Inflammatory macrophage treated with lipopolysaccharide for 1 hour (primary cell): ENCODE measurements at regions not wholly inside any gene's neighbourhood (a gene's known extent, or its start where the extent isn't known, plus 50 kb on each side); places are given as distances from the start of the nearest gene placed in this dataset.
A peak's percentile ranks its signal among the peaks of the same experiment; 100 is the strongest.
"Not testable (repeated sequence)": the region's sequence is repeated elsewhere in the genome, so short reads cannot be mapped to it uniquely, and the experiment has no call there.

Experiments
- DNase-seq, 2 donors: peaks; one replicate each; pipeline ENCODE4 v3.0.0-alpha.2; 2020 to 2022

GRCh38 chr12:46546634-46547273, 174.2 kb upstream of the SLC38A2 start:
- peak; percentile 57 to 61 for DNase-seq

GRCh38 chr12:46543378-46543795, 170.8 kb upstream of the SLC38A2 start:
- DNase-seq = not testable (repeated sequence)

- no peak for DNase-seq
Observed at GRCh38 chr12:46538976-46539375, 166.4 kb upstream of the SLC38A2 start.

- no peak for DNase-seq
Observed at GRCh38 chr12:46537387-46537955, 164.9 kb upstream of the SLC38A2 start.

GRCh38 chr12:46536316-46536715, 163.7 kb upstream of the SLC38A2 start:
- peak; percentile 38 to 40 for DNase-seq

GRCh38 chr12:46535907-46536306, 163.3 kb upstream of the SLC38A2 start:
- no peak for DNase-seq

GRCh38 chr12:46535376-46535775, 162.8 kb upstream of the SLC38A2 start:
- no peak for DNase-seq

GRCh38 chr12:46534327-46534840, 161.8 kb upstream of the SLC38A2 start:
- no peak for DNase-seq

- no peak for DNase-seq
Observed at GRCh38 chr12:46533723-46534122, 161.2 kb upstream of the SLC38A2 start.

GRCh38 chr12:46531804-46532203, 159.2 kb upstream of the SLC38A2 start:
- DNase-seq = no peak

GRCh38 chr12:46531059-46531785, 158.6 kb upstream of the SLC38A2 start:
- DNase-seq = no peak

GRCh38 chr12:46530373-46531056, 157.9 kb upstream of the SLC38A2 start:
- DNase-seq = no peak

- DNase-seq = no peak
Observed at GRCh38 chr12:46526233-46526632, 153.7 kb upstream of the SLC38A2 start.

- no peak for DNase-seq
Observed at GRCh38 chr12:46524778-46525177, 152.2 kb upstream of the SLC38A2 start.

- DNase-seq = no peak
Observed at GRCh38 chr12:46523863-46524770, 151.5 kb upstream of the SLC38A2 start.

- no peak for DNase-seq
Observed at GRCh38 chr12:46523446-46523845, 150.9 kb upstream of the SLC38A2 start.

- no peak for DNase-seq
Observed at GRCh38 chr12:46522071-46522470, 149.5 kb upstream of the SLC38A2 start.

- DNase-seq = no peak
Observed at GRCh38 chr12:46521145-46521544, 148.6 kb upstream of the SLC38A2 start.

GRCh38 chr12:46519407-46519806, 146.8 kb upstream of the SLC38A2 start:
- DNase-seq = no peak

GRCh38 chr12:46518729-46519128, 146.2 kb upstream of the SLC38A2 start:
- no peak for DNase-seq

GRCh38 chr12:46518169-46518568, 145.6 kb upstream of the SLC38A2 start:
- no peak for DNase-seq

- DNase-seq = no peak
Observed at GRCh38 chr12:46517579-46517962, 145.0 kb upstream of the SLC38A2 start.
